ACHN (cell line): ENCODE measurements at regions not wholly inside any gene's neighbourhood (a gene's known extent, or its start where the extent isn't known, plus 50 kb on each side); places are given as distances from the start of the nearest gene placed in this dataset.

Experiments
- DNase-seq: peaks from one replicate; pipeline ENCODE4 v3.0.0-alpha.2; 2015
- in situ Hi-C: cut with HindIII; loops from 2 replicates; pipeline ENCODE4 v1.10.0; 2017; ENCODE audit warnings: low sequenced_read_pairs, low pct_ligation_motif_present, low pct_unique_long_range_greater_than_20kb

GRCh38 chr13:70353096-70353495, 244.8 kb upstream of the KLHL1 start:
- in situ Hi-C loops = no loop called here
- DNase-seq = no peak

DNA sequence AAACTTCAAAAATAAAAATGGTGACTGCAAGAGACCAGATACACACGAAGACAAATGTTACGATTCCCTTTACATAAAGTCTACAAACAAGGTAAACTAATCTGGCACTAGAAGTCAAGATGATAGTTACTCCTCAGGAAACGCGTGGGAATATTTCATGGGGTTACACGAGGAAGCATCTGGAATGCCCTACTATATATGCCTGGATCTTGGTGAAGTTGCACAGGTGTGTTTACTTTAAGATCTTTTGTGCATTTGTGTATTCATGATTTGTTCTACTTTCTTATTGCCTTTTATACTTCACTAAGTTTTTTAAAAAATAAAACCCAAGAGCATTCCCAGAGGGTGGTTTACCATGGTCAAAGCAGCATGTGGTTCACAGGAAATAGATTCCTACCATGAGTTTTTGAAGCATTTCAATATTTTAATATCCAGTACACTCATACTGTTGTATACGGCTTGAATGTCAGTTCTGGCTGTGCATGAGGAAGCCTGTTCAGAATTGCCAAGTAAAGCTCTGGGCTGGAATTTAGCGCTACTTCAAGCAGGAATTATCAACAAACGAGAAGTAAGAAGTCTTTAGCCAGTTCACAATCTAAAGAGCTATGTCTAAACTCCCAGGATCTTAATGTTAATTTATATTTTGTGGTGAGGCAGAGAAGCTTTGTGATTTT, 239.8 kb upstream of the KLHL1 start:
- in situ Hi-C loops = no loop called here
- DNase-seq = no peak

- peak; percentile 25 for DNase-seq
- in situ Hi-C loops = no loop called here
Observed at GRCh38 chr13:70339738-70340137, 231.5 kb upstream of the KLHL1 start.

- in situ Hi-C loops = no loop called here
- no peak for DNase-seq
Observed at GRCh38 chr13:70338609-70339008, 230.4 kb upstream of the KLHL1 start.

DNA sequence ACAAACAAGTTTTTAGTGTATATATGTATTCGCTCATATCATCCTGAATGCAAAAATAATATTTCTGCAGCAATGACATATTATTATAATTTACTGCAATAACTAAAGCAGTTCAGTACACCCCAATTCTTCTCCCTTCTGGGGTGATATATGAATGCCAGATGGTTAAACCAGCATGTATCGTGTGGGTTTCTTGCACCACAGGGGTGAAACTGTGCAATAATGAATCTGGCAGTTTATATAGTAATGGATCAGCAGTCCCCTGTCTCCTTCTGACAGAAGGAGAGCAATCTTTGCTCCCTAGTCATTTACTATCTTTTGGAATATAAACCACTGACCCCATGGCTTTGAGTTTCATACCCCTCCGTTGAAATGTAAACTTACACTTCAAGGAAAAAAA, 228.6 kb upstream of the KLHL1 start:
- in situ Hi-C loops = no loop called here
- DNase-seq = no peak

GRCh38 chr13:70333752-70334151, 225.5 kb upstream of the KLHL1 start:
- in situ Hi-C loops = no loop called here
- DNase-seq = no peak

GRCh38 chr13:70330697-70331361, 222.6 kb upstream of the KLHL1 start:
- in situ Hi-C loops = no loop called here

DNA sequence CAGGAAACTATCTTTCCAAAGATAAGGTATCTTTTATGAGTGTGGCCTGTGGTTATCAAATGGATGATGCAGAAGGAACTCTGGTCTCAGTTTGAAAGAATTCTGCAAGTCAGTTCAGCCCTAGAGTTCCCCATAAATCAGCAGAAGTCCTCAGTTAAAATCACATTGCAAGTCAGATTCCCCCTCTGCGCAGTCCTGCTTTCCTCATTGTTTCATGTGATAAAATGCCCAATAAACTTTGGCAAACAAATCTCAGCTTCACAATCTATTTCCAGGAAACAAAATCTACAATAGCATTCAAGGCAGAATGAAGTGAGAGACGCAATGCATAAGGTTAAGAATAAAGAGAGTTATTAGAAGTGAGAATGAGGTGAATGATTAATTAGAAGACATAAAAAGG, 216.3 kb upstream of the KLHL1 start:
- no peak for DNase-seq
- in situ Hi-C loops = no loop called here

More at GRCh38 chr13:70330697-70331361, 222.6 kb upstream of the KLHL1 start:
- no peak for DNase-seq

DNA sequence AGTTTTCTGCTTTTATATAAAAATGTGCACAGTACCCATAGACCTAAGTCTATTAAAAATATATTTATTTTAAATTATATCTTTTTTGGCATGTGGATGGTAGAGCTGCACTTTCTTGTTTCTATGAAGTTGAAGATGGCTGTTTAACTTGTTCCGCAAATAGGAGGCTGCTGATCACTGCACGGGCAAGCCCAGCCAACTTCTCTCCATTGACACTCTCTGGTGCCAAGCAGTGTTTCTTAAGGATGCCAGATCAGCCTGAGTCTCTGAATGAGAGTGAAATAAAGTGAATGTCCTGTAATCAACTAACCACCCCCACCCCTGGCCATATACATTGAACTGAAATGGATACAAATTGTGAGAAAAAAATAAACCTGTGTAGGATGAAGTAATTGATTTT, 202.9 kb upstream of the KLHL1 start:
- in situ Hi-C loops = no loop called here
- DNase-seq = no peak

- DNase-seq = peak; percentile 62
- in situ Hi-C loops = no loop called here
Observed at GRCh38 chr13:70310396-70311119, 202.3 kb upstream of the KLHL1 start.

DNA sequence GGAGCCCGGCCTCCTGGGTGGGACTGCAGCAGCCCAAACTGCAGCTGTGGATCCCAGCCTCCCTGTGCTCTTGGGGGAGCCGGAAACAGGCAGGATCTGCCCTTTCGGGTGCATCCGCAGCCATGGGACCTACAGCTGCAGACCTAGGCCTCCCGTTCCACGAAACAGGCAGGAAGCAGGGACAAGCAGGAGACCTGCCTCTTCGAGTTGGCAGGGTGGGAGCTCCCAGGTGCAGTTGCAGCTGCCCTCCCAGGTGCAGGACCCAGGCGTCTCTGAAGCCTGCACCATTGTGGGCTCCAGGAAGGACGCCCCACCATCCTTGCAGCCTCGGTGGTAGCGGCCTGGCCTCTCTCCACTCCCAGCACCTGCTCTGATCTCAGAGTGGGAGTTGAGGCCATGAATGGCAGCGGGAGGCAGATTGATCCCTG, 189.0 kb upstream of the KLHL1 start:
- in situ Hi-C loops = no loop called here

DNA sequence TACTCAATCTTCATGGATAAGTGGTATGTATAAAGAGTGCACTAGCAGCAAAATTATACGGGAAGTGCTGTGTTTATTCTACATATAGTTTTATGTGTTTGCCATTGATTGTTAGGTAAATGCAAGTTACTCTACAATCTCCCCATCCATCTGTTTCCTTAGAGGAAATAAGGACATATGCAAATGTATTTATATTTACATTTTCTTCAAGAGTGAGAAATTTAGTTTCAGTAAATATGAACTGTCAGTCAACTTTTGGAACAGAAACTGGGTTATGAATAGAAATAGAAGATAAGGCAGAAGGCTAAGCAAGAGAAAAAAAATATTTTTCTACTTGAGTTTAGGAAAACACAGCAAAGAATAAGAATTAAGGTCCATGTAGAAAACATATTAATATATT, 176.1 kb upstream of the KLHL1 start:
- in situ Hi-C loops = no loop called here
- no peak for DNase-seq

More for the DNA sequence above, 189.0 kb upstream of the KLHL1 start:
- no peak for DNase-seq

DNA sequence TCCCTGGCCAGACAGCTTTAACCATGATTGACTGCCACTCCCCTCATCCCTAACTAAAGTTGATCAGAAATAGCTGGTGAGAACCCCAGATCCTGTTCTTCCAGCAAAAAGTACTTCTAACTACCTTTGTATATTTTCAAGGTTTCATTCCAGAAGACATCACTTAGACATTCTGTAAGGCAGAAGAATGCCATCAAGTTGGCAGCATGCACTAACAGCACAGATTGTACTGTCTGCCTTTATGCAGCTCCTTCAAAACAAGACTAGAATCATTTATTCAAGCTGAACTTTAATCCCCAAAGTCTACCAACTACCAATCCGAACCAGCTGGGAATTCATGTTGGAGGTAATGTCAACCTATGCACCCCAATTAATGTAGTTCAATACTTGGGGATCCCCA, 167.6 kb upstream of the KLHL1 start:
- no peak for DNase-seq
- in situ Hi-C loops = no loop called here

DNA sequence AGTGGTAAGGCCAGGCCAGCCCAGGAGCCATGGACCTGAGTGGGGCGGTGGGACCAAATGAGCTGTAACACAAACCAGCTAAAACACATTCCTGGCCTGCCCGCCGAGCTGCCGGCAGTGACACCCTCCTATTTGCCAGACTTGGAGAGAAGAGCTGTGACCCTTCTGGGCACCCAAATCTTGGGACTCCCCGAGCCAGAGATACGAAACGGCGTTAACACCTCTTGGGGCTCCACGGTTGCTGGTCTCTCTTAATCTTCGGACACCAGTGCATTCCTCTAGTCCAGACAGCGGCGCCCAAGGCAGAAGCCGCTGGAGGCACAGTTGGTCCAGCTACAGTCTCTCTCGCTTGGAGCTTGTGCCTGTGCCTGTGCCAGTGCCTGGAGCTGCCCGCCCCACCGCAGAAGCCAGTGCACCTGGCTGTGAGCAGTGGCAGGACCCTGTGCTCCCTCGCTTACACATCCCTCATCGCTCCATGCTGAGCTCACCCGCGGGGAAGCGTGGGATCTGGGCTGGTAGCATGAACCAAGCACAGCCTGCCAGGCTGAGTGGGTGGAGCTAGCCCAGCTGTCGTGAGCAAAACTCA, 147.2 kb upstream of the KLHL1 start:
- in situ Hi-C loops = no loop called here

DNA sequence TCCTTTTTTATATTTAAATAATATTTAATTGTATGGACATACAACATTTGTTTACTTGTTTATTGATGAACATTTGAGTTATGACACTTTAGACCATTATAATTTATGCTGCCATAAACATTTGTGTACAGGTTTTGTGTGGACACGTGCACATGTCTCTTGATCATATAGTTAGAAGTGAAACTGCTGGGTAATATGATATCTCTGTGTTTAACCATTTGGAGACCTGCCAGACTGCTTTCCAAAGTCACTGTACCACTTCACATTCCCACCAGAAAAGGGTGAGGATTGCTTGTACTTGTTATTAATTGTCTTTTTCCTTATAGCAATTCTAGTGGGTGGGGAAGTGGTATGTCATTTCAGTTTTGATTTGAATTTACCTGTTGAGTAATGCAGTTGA, 145.6 kb upstream of the KLHL1 start:
- in situ Hi-C loops = no loop called here
- no peak for DNase-seq

More for the DNA sequence above, 147.2 kb upstream of the KLHL1 start:
- DNase-seq = no peak

GRCh38 chr13:70253411-70253810, 145.2 kb upstream of the KLHL1 start:
- in situ Hi-C loops = no loop called here
- DNase-seq = no peak

DNA sequence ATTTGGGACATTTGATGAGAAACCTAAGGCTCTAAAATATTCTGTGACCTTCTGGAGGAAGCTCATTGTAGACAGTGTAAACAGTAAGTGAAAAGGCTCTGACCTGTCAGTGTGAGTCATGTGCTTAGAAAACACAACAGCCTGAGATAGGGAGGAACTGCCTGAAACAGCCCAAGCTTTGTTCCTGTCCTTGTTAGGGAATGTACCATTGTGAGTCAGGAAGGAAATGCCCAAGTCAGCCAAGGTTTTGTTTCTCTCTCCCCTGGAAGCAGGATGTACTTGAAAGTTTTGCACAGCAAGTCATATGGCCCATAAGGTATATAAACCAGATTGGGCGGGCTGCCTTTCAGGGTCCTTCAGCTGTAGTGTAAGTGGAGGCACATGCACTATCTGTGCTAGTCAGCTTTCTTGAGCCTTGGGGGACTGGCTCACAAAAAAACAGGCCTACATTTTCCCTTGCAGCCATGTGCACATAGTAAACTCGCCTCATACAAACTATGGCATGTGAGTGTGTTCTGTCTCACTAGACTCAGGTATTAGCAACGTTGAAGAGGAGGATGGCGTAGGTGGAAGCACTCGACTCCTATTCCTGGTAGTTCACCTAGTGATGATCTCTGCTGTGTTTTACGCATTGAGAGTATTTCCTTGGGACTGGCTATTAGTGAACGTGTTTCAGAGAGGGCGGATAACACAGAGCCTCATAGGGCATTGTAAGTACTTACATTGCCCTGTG, 141.2 kb upstream of the KLHL1 start:
- in situ Hi-C loops = no loop called here
- peak; percentile 19 for DNase-seq

DNA sequence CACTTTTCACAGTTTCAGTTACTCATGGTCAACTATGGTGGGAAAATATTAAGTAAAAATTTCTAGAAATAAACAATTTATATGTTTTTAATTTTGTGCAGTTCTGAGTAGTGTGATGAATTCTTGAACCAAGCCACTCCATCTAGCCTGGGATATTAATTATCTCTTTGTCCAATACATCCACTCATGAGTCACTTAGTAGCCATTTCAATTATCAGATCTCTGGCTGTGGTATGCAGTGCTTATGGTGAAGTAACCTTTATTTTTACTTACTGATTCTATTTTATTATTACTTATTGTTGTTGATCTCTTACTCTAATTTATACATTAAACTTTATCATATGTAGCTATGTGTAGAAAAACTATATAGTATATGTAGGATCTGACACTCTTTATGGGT, 128.9 kb upstream of the KLHL1 start:
- DNase-seq = no peak
- in situ Hi-C loops = no loop called here

- in situ Hi-C loops = no loop called here
- no peak for DNase-seq
Observed at GRCh38 chr13:70235565-70235964, 127.3 kb upstream of the KLHL1 start.
